Endothelial cell of umbilical vein (primary cell): ENCODE measurements at regions not wholly inside any gene's neighbourhood (a gene's known extent, or its start where the extent isn't known, plus 50 kb on each side); places are given as distances from the start of the nearest gene placed in this dataset.

Experiments
- BruUV-seq: library from RNA; stranded (reverse); fragments of 400-500 nt; replicated peaks from 2 replicates; lab custom pipeline; 2021; lab: Mats Ljungman, UMichigan
- CTCF ChIA-PET: fragments of 300-600, 350-600 bp; sonication (Branson Sonifier 250); formaldehyde crosslinking; loops from one replicate; lab custom pipeline; 2021; ENCODE audit warnings: antibody characterized with exemption, inconsistent platforms; lab: Charles Lee
- POLR2A ChIA-PET: fragments of 300-600, 350-600 bp; sonication (Branson Sonifier 250); formaldehyde crosslinking; loops from one replicate; lab custom pipeline; 2021; ENCODE audit warnings: antibody characterized with exemption, inconsistent platforms; lab: Charles Lee
- DNase-seq: peaks from one replicate; pipeline ENCODE4 v3.0.0-alpha.2; 2011; ENCODE audit warnings: low read depth, low spot score
- FAIRE-seq: peaks from 2 replicates; lab custom pipeline; 2011; peaks lifted over from hg19 to GRCh38; lab: Jason Lieb, UNC
- H2AFZ ChIP-seq: 2 replicates; pipeline ENCODE4 v1.6.0; 2012; ENCODE audit warnings: low read depth, low read length, control low read depth, inconsistent platforms
- H3K27ac ChIP-seq: 2 replicates; pipeline ENCODE4 v1.5.1; 2011; ENCODE audit warnings: low read depth, mild to moderate bottlenecking, control low read depth, low read length, moderate library complexity; ENCODE audit not compliant: insufficient read depth
- H3K27me3 ChIP-seq, 2 experiments: 2 replicates each; pipeline versions ENCODE4 v1.6.0 to v1.6.1; 2011; ENCODE audit warnings: low read length in 2 of 2, mixed read lengths in 1 of 2; ENCODE audit not compliant: control insufficient read depth in 2 of 2, insufficient read depth in 2 of 2
- H3K36me3 ChIP-seq, 2 experiments: 2 replicates in 1 of 2; 3 replicates in 1 of 2; pipeline ENCODE4 v1.5.1; 2011; ENCODE audit warnings: low read length in 2 of 2, mild to moderate bottlenecking in 1 of 2, moderate library complexity in 1 of 2; ENCODE audit not compliant: control insufficient read depth in 2 of 2, insufficient read depth in 2 of 2; ENCODE audit errors: extremely low read depth in 1 of 2
- H3K4me1 ChIP-seq: 3 replicates; pipeline ENCODE4 v1.5.1; 2011; ENCODE audit warnings: mild to moderate bottlenecking, low read length; ENCODE audit not compliant: control insufficient read depth, insufficient read depth; ENCODE audit errors: extremely low read depth
- H3K4me2 ChIP-seq: 2 replicates; pipeline ENCODE4 v1.6.1; 2011; ENCODE audit warnings: low read length, control low read depth, mixed read lengths; ENCODE audit not compliant: insufficient read depth
- H3K4me3 ChIP-seq, 3 experiments: fragments of 200-600 bp in 1 of 3; sonication (generic), shearing (Covaris generic) in 1 of 3; replicated peaks in 1 of 3; 2 replicates each; pipeline ENCODE4 v1.5.1; 2011 to 2016; ENCODE audit warnings: control low read depth in 3 of 3, low read length in 3 of 3, mild to moderate bottlenecking in 2 of 3, inconsistent platforms in 1 of 3, low read depth in 1 of 3, moderate library complexity in 1 of 3; ENCODE audit not compliant: insufficient read depth in 1 of 3
- H3K79me2 ChIP-seq: 2 replicates; pipeline ENCODE4 v1.6.0; 2012; ENCODE audit warnings: low read length, inconsistent platforms; ENCODE audit not compliant: control insufficient read depth, insufficient read depth
- H3K9ac ChIP-seq: replicated peaks from 2 replicates; pipeline ENCODE3; 2011; ENCODE audit warnings: low read length, control low read depth; ENCODE audit not compliant: insufficient read depth; ENCODE audit errors: extremely low read depth
- H3K9me1 ChIP-seq: replicated peaks from 3 replicates; pipeline ENCODE4 v1.6.0; 2011; ENCODE audit warnings: mild to moderate bottlenecking, low read length; ENCODE audit not compliant: control insufficient read depth, insufficient read depth; ENCODE audit errors: extremely low read depth
- H3K9me3 ChIP-seq: replicated peaks from 2 replicates; pipeline ENCODE4 v1.5.1; 2012; ENCODE audit warnings: low read length, inconsistent platforms; ENCODE audit not compliant: control insufficient read depth, insufficient read depth
- H4K20me1 ChIP-seq: replicated peaks from 2 replicates; pipeline ENCODE3; 2011; ENCODE audit warnings: mild to moderate bottlenecking, low read length; ENCODE audit not compliant: control insufficient read depth, insufficient read depth; ENCODE audit errors: extremely low read depth
- EZH2 ChIP-seq: IDR thresholded peaks from 2 replicates; pipeline ENCODE4 v1.6.1; 2012; ENCODE audit warnings: borderline replicate concordance, low read depth, mild to moderate bottlenecking, moderate library complexity, low read length, inconsistent platforms; ENCODE audit not compliant: severe bottlenecking
- FOS ChIP-seq: IDR thresholded peaks from 2 replicates; pipeline ENCODE4 v1.6.1; 2011; ENCODE audit warnings: mild to moderate bottlenecking, low read length, moderate library complexity, borderline replicate concordance; ENCODE audit not compliant: insufficient read depth
- GATA2 ChIP-seq: IDR thresholded peaks from 2 replicates; pipeline ENCODE4 v1.7.0; 2011; ENCODE audit warnings: low read depth, mild to moderate bottlenecking, moderate library complexity, mixed read lengths, low read length; ENCODE audit not compliant: insufficient read length, insufficient read depth
- JUN ChIP-seq: IDR thresholded peaks from 2 replicates; pipeline ENCODE4 v1.6.1; 2011; ENCODE audit warnings: borderline replicate concordance, low read depth; ENCODE audit not compliant: insufficient read length, insufficient read depth
- MYC ChIP-seq: IDR thresholded peaks from one replicate; pipeline ENCODE4 v1.6.1; 2011; ENCODE audit warnings: mild to moderate bottlenecking, low read depth, low read length
- POLR2A ChIP-seq: IDR thresholded peaks from 2 replicates; pipeline ENCODE4 v1.6.1; 2012; ENCODE audit warnings: low read depth, mild to moderate bottlenecking, control low read depth, low read length
- POLR2AphosphoS5 ChIP-seq: IDR thresholded peaks from 2 replicates; pipeline ENCODE4 v1.6.1; 2012; ENCODE audit warnings: low read depth, mild to moderate bottlenecking, control low read depth, low read length, moderate library complexity; ENCODE audit not compliant: insufficient read depth
- dilution Hi-C: fragments of 300-500 bp; cut with MboI; formaldehyde crosslinking; loops from one replicate; pipeline ENCODE4 v1.15.0; 2019; ENCODE audit warnings: low sequenced_read_pairs; ENCODE audit not compliant: extremely low pct_ligation_motif_present
- intact Hi-C: fragments of 100-400 bp; cut with micrococcal nuclease; formaldehyde crosslinking; loops from one replicate; pipeline ENCODE4 v1.10.0; 2022
- TF ChIP-seq, protein P1 (sequence below): IDR thresholded peaks from 2 replicates; pipeline ENCODE4 v1.6.1; 2011; ENCODE audit not compliant: insufficient read depth, insufficient read length
- TF ChIP-seq, protein P2 (sequence below), 2 donors: IDR thresholded peaks; 1 replicate in 1 of 2; 2 replicates in 1 of 2; pipeline ENCODE4 v1.5.1; 2011; ENCODE audit warnings: low read length in 2 of 2, mild to moderate bottlenecking in 2 of 2, moderate library complexity in 2 of 2, control low read depth in 1 of 2, inconsistent platforms in 1 of 2, low read depth in 1 of 2; ENCODE audit not compliant: insufficient read depth in 1 of 2; ENCODE audit errors: extremely low read depth in 1 of 2

DNA sequence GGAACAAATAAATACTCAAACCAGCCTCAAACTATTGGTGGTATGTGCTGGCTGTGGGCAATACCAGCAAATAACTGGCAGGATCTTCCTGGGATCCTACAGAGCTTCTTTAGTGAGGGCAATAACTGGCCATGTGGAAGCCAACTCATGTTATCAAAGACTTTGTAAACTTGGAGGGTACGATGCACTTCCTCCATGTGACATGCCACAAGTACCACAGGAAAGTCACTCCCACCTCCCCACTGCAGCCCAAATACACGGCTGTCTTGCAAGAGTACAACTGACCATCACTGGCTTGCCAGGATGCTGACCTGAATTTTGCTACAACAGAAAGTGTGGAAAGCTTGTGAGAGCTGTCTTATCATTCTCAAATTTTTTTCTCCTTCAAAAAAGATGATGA is 93.3 kb upstream of the MAML3 start:
- Histone ChIP-seq H3K4me1 (peaks cover 25% of the 10 kb centered on the region), H3K9me3 (no peaks in the 10 kb centered on the region), H2AFZ (no peak overlapping the region), H3K4me3 (no peak overlapping the region), H3K27ac (no peak overlapping the region), H3K9ac (no peak overlapping the region), H3K27me3 (no peaks in the 10 kb centered on the region), H3K36me3 (no peaks in the 10 kb centered on the region), H3K79me2 (no peaks in the 10 kb centered on the region), H4K20me1 (no peaks in the 10 kb centered on the region), H3K4me2 (no peak overlapping the region), H3K9me1 (no peaks in the 10 kb centered on the region)
- dilution Hi-C loops: no loop called here
- TF ChIP-seq, protein P1, sequence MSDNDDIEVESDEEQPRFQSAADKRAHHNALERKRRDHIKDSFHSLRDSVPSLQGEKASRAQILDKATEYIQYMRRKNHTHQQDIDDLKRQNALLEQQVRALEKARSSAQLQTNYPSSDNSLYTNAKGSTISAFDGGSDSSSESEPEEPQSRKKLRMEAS: no peak
- TF ChIP-seq, protein P2, sequence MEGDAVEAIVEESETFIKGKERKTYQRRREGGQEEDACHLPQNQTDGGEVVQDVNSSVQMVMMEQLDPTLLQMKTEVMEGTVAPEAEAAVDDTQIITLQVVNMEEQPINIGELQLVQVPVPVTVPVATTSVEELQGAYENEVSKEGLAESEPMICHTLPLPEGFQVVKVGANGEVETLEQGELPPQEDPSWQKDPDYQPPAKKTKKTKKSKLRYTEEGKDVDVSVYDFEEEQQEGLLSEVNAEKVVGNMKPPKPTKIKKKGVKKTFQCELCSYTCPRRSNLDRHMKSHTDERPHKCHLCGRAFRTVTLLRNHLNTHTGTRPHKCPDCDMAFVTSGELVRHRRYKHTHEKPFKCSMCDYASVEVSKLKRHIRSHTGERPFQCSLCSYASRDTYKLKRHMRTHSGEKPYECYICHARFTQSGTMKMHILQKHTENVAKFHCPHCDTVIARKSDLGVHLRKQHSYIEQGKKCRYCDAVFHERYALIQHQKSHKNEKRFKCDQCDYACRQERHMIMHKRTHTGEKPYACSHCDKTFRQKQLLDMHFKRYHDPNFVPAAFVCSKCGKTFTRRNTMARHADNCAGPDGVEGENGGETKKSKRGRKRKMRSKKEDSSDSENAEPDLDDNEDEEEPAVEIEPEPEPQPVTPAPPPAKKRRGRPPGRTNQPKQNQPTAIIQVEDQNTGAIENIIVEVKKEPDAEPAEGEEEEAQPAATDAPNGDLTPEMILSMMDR (IDR thresholded peaks at IDR 0.05; ENCODE audit: extremely low read depth in 1 of 2, insufficient read depth in 1 of 2, low read depth in 1 of 2, low read length in 2 of 2): no peak
- no peak for TF ChIP-seq EZH2
- TF ChIP-seq JUN: no peak
- no peak for TF ChIP-seq MYC
- no peak for TF ChIP-seq GATA2
- TF ChIP-seq POLR2AphosphoS5: no peak
- no peak for TF ChIP-seq FOS
- TF ChIP-seq POLR2A: no peak
- BruUV-seq: no TSS peak
- POLR2A ChIA-PET: no interaction called here
- intact Hi-C loops: no loop called here
- FAIRE-seq: no peak
- DNase-seq: no peak
- CTCF ChIA-PET: interaction anchor here (1.6 to 2.0 kb wide), 2 partner anchors 88 to 113 kb away, joined by 3 to 4 read pairs; no protein-coding TSS in a partner anchor
